ENCODE measurements at regions not wholly inside any gene's neighbourhood (a gene's known extent, or its start where the extent isn't known, plus 50 kb on each side); places are given as distances from the start of the nearest gene placed in this dataset.

DNA sequence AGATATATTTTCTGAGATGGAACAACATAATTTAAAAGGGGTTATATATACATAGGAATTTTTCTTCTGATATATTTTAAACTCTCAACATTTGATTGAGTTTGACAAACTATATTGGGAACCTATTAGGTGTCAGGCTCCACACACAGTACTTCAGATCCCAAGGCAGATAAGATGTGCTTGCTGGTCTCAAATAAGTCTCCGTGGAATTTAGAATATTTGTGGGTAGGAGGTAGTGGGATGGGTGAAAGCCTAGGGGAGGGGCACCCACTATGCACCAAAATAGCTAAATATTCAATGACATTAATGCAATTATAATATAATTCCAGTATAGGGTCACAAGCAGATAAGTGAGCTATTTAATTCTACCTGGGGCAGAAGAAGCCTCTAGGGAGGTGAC lies 81.5 kb downstream of the ARL4A start:
- Mint-ChIP-seq H3K36me3 (ENCODE audit: low read depth) (no peaks in the 10 kb centered on the region), H3K9me3 (no peaks in the 10 kb centered on the region), H3K4me1 (ENCODE audit: low read depth) (peaks cover 1% of the 10 kb centered on the region), H3K4me3 (no peak overlapping the region), H3K27me3 (peaks cover 5% of the 10 kb centered on the region), H3K27ac (no peak overlapping the region)
- no peak for DNase-seq

GRCh38 chr7:12769444-12769843 lies 82.0 kb downstream of the ARL4A start:
- no peaks in the 10 kb centered on the region for H3K9me3 Mint-ChIP-seq
- H3K27me3 Mint-ChIP-seq, result peaks cover 5% of the 10 kb centered on the region
- DNase-seq, result no peak
- H3K4me3 Mint-ChIP-seq, result no peak overlapping the region
- H3K27ac Mint-ChIP-seq, result no peak overlapping the region
- H3K36me3 Mint-ChIP-seq (ENCODE audit: low read depth), result no peaks in the 10 kb centered on the region
- peaks cover 1% of the 10 kb centered on the region for H3K4me1 Mint-ChIP-seq (ENCODE audit: low read depth)

- DNase-seq, result no peak
- no peaks in the 10 kb centered on the region for H3K36me3 Mint-ChIP-seq (ENCODE audit: low read depth)
- H3K27ac Mint-ChIP-seq, result no peak overlapping the region
- H3K4me3 Mint-ChIP-seq, result no peak overlapping the region
- peaks cover 1% of the 10 kb centered on the region for H3K4me1 Mint-ChIP-seq (ENCODE audit: low read depth)
- H3K9me3 Mint-ChIP-seq, result no peaks in the 10 kb centered on the region
- H3K27me3 Mint-ChIP-seq, result peaks cover 5% of the 10 kb centered on the region
Observed at GRCh38 chr7:12770227-12770975, 83.0 kb downstream of the ARL4A start.

DNA sequence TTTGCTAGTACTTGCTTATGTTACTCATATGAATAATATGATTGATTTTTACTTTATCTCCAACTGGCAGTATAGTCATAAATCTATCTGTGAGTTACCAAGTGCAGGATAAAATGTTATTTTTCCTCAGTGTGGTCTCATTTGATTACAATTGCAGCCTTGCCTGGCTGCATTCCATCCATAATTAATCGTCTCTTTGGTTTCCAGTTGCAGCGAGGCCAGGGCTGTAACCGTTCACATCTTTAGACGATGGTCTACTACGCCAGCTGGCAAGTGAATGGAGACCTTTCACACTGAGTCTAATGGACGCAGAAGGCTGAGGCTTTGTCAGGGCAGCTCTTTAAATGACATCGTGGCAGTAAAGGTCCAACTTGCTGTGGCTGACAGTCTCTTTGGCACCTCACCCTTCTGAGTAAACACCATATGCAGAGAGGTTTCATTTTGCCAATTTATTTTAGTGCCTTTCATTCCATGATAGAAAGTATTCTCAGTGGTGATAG lies 84.0 kb downstream of the ARL4A start:
- Mint-ChIP-seq H3K27me3 (peaks cover 5% of the 10 kb centered on the region), H3K4me1 (ENCODE audit: low read depth) (peaks cover 1% of the 10 kb centered on the region), H3K4me3 (no peak overlapping the region), H3K27ac (no peak overlapping the region), H3K36me3 (ENCODE audit: low read depth) (no peaks in the 10 kb centered on the region), H3K9me3 (no peaks in the 10 kb centered on the region)
- no peak for DNase-seq

DNA sequence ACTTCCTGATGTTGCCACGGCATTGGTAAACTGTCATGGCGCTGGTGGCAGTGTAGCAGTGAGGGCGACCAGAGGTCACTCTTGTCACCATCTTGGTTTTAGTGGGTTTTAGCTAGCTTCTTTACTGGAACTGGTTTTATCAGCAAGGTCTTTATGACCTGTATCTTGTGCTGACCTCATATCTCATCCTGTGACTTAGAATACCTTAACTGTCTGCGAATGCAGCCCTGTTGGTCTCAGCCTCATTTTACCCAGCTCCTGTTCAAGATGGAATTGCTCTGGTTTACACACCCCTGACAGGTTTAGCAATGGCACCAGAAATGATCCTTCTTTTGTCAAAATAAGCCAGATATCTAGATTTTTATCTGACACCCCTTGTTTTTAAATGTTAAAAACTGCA lies 85.3 kb downstream of the ARL4A start:
- peaks cover 3% of the 10 kb centered on the region for H3K27me3 Mint-ChIP-seq
- DNase-seq, result no peak
- H3K9me3 Mint-ChIP-seq, result no peaks in the 10 kb centered on the region
- no peak overlapping the region for H3K27ac Mint-ChIP-seq
- H3K4me1 Mint-ChIP-seq (ENCODE audit: low read depth), result peaks cover 1% of the 10 kb centered on the region
- no peaks in the 10 kb centered on the region for H3K36me3 Mint-ChIP-seq (ENCODE audit: low read depth)
- H3K4me3 Mint-ChIP-seq, result no peak overlapping the region

DNA sequence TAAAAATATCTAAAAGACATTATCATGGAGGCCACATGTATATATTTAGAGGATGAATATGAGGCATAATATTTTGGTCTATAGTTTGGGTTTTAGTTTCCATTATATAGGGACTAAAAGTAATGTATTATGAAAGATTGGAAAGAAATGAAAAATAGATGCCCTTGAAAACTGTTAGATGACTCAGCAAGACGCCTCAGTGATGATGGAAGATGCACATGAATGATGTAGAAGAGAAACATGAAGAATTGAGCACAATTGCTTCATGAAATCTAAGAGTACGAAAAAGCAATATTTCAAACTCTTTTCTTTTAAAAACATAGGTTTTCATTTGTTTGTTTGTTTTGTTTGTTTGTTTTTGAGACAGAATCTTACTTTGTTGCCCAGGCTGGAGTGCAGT lies 89.8 kb downstream of the ARL4A start:
- Mint-ChIP-seq H3K27ac (no peak overlapping the region), H3K27me3 (peaks cover 8% of the 10 kb centered on the region), H3K36me3 (ENCODE audit: low read depth) (no peaks in the 10 kb centered on the region), H3K9me3 (no peaks in the 10 kb centered on the region), H3K4me3 (no peak overlapping the region), H3K4me1 (ENCODE audit: low read depth) (no peaks in the 10 kb centered on the region)
- no peak for DNase-seq

GRCh38 chr7:12779947-12780346 lies 92.5 kb downstream of the ARL4A start:
- Mint-ChIP-seq H3K27me3 (peaks cover 8% of the 10 kb centered on the region), H3K27ac (no peak overlapping the region), H3K9me3 (no peaks in the 10 kb centered on the region)

GRCh38 chr7:12783421-12784095 lies 96.1 kb downstream of the ARL4A start:
- Mint-ChIP-seq H3K4me3 (no peak overlapping the region), H3K9me3 (no peaks in the 10 kb centered on the region)

More at GRCh38 chr7:12779947-12780346, 92.5 kb downstream of the ARL4A start:
- Mint-ChIP-seq H3K4me1 (ENCODE audit: low read depth) (no peaks in the 10 kb centered on the region), H3K4me3 (no peak overlapping the region), H3K36me3 (ENCODE audit: low read depth) (no peaks in the 10 kb centered on the region)
- no peak for DNase-seq

GRCh38 chr7:12785473-12785872 lies 98.0 kb downstream of the ARL4A start:
- Mint-ChIP-seq H3K9me3 (no peaks in the 10 kb centered on the region), H3K4me3 (no peak overlapping the region), H3K27ac (no peak overlapping the region), H3K36me3 (ENCODE audit: low read depth) (no peaks in the 10 kb centered on the region), H3K4me1 (ENCODE audit: low read depth) (no peaks in the 10 kb centered on the region), H3K27me3 (peaks cover 2% of the 10 kb centered on the region)
- no peak for DNase-seq

More at GRCh38 chr7:12783421-12784095, 96.1 kb downstream of the ARL4A start:
- DNase-seq, result no peak
- H3K27me3 Mint-ChIP-seq, result peaks cover 8% of the 10 kb centered on the region
- no peak overlapping the region for H3K27ac Mint-ChIP-seq
- H3K36me3 Mint-ChIP-seq (ENCODE audit: low read depth), result no peaks in the 10 kb centered on the region
- H3K4me1 Mint-ChIP-seq (ENCODE audit: low read depth), result no peaks in the 10 kb centered on the region

DNA sequence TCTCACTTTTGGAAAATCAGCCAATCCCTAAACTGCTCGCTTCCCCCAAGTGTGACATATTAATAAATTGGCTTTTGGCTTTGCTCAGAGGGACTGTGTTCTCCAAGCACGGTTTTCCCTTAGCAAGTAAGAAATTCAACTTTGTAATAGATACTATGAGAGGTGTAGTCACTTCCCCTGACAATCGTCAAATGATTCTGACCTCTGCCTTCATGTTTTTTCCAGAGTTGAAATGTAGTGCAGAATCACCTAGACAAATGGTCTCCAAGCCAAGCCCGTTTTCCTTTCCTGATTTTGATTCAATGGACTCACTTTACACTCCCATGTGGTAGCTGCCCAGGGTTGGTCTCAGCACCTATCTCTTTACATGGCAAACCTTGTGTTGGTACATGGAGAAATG lies 99.1 kb downstream of the ARL4A start:
- no peaks in the 10 kb centered on the region for H3K36me3 Mint-ChIP-seq (ENCODE audit: low read depth)
- H3K4me3 Mint-ChIP-seq, result no peak overlapping the region
- H3K9me3 Mint-ChIP-seq, result no peaks in the 10 kb centered on the region
- H3K4me1 Mint-ChIP-seq (ENCODE audit: low read depth), result no peaks in the 10 kb centered on the region
- no peaks in the 10 kb centered on the region for H3K27me3 Mint-ChIP-seq
- H3K27ac Mint-ChIP-seq, result no peak overlapping the region
- DNase-seq, result no peak

DNA sequence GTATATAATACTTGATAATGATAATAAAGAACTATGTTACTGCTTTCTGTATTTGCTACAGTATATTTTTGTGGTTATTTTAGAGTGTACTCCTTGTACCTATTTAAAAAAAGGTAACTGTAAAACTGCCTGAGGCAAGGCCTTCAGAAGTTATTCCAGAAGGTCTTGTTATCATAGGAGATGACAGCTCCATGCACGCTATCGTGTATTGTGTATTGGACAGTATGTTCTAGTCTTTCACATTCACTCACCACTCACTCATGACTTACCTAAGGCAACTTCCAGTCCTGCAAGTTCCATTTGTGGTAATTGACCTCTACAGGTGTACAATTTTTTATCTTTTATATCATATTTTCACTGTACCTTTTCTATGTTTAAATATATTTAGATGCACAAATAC lies 100.7 kb downstream of the ARL4A start:
- Mint-ChIP-seq H3K36me3 (ENCODE audit: low read depth) (no peaks in the 10 kb centered on the region), H3K27ac (no peak overlapping the region), H3K4me1 (ENCODE audit: low read depth) (no peaks in the 10 kb centered on the region)

DNA sequence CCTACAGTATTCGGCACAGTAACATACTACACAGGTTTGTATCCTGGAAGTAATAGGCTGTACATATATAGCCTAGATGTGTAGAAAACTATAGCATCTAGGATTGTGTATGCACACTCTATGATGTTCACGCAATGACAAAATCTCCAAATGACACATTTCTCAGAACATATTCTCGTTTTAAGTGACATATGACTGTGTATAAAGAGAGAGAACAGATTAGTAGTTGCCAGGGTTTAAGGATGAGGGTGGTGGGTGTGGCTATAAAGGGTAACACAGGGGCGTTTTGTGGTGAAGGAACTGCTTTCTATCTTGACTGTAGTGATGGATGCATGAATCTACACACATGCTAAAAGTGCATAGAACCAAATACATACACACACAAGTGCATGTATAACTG lies 101.2 kb downstream of the ARL4A start:
- Mint-ChIP-seq H3K4me1 (ENCODE audit: low read depth) (no peaks in the 10 kb centered on the region), H3K9me3 (no peaks in the 10 kb centered on the region), H3K4me3 (no peak overlapping the region), H3K27me3 (no peaks in the 10 kb centered on the region), H3K27ac (no peak overlapping the region), H3K36me3 (ENCODE audit: low read depth) (no peaks in the 10 kb centered on the region)
- DNase-seq, result no peak

More for the DNA sequence above, 100.7 kb downstream of the ARL4A start:
- Mint-ChIP-seq H3K9me3 (no peaks in the 10 kb centered on the region), H3K4me3 (no peak overlapping the region), H3K27me3 (no peaks in the 10 kb centered on the region)
- DNase-seq, result no peak

- Mint-ChIP-seq H3K27ac (no peak overlapping the region), H3K36me3 (ENCODE audit: low read depth) (no peaks in the 10 kb centered on the region), H3K4me1 (ENCODE audit: low read depth) (peaks cover 3% of the 10 kb centered on the region), H3K4me3 (no peak overlapping the region), H3K27me3 (no peaks in the 10 kb centered on the region), H3K9me3 (no peaks in the 10 kb centered on the region)
- no peak for DNase-seq
Observed at GRCh38 chr7:12794722-12795302, 107.4 kb downstream of the ARL4A start.

- Mint-ChIP-seq H3K9me3 (no peaks in the 10 kb centered on the region), H3K4me1 (ENCODE audit: low read depth) (peaks cover 3% of the 10 kb centered on the region), H3K4me3 (no peak overlapping the region), H3K27me3 (no peaks in the 10 kb centered on the region), H3K27ac (no peak overlapping the region), H3K36me3 (ENCODE audit: low read depth) (no peaks in the 10 kb centered on the region)
- DNase-seq, result no peak
Observed at GRCh38 chr7:12796397-12797127, 109.1 kb downstream of the ARL4A start.

Data from activated T-cell treated with anti-CD3 and anti-CD28 coated beads, Interleukin-2, amount 50 U/mL, for 24 hours (primary cell).